Stomach smooth muscle (tissue), 2 donors: ENCODE measurements at regions not wholly inside any gene's neighbourhood (a gene's known extent, or its start where the extent isn't known, plus 50 kb on each side); places are given as distances from the start of the nearest gene placed in this dataset.
A peak's percentile ranks its signal among the peaks of the same experiment; 100 is the strongest.
"Not testable (repeated sequence)": the region's sequence is repeated elsewhere in the genome, so short reads cannot be mapped to it uniquely, and the experiment has no call there.

Experiments
- H3K27ac ChIP-seq: one replicate; pipeline ENCODE4 v1.7.0; 2013; ENCODE audit warnings: mild to moderate bottlenecking, low read length, inconsistent platforms
- H3K27me3 ChIP-seq, 2 donors: one replicate each; pipeline ENCODE4 v1.7.0; 2013; ENCODE audit warnings: low read length in 2 of 2; ENCODE audit not compliant: insufficient read depth in 2 of 2, control insufficient read depth in 1 of 2
- H3K36me3 ChIP-seq, 2 donors: one replicate each; pipeline ENCODE4 v1.7.0; 2013; ENCODE audit warnings: low read length in 2 of 2; ENCODE audit not compliant: control insufficient read depth in 2 of 2, insufficient read depth in 2 of 2
- H3K4me1 ChIP-seq: one replicate; pipeline ENCODE4 v1.7.0; 2013; ENCODE audit warnings: low read length; ENCODE audit not compliant: control insufficient read depth, insufficient read depth
- H3K4me3 ChIP-seq, 2 donors: one replicate each; pipeline ENCODE4 v1.7.0; 2013; ENCODE audit warnings: low read length in 2 of 2
- H3K9ac ChIP-seq, 2 donors: one replicate each; pipeline ENCODE4 v1.7.0; 2013; ENCODE audit warnings: low read length in 2 of 2, mild to moderate bottlenecking in 1 of 2
- H3K9me3 ChIP-seq, 2 donors: one replicate each; pipeline ENCODE4 v1.7.0; 2013; ENCODE audit warnings: low read length in 2 of 2; ENCODE audit not compliant: control insufficient read depth in 2 of 2
- donor health status: healthy.
- donor health status: Pancreatic carcinoma.

- no peak overlapping the region for H3K27ac ChIP-seq
- H3K9me3 ChIP-seq, result no peaks in the 10 kb centered on the region
- no peaks in the 10 kb centered on the region for H3K4me1 ChIP-seq
- peaks cover 0 to 6% of the 10 kb centered on the region in 2 donors for H3K27me3 ChIP-seq
- H3K36me3 ChIP-seq, result no peaks in the 10 kb centered on the region
- H3K9ac ChIP-seq, result no peak overlapping the region
- H3K4me3 ChIP-seq, result no peak overlapping the region
Observed at GRCh38 chr2:16238786-16239185, 298.4 kb downstream of the MYCN start.

GRCh38 chr2:16238001-16238761, 297.8 kb downstream of the MYCN start:
- Histone ChIP-seq H3K9ac (no peak overlapping the region), H3K36me3 (no peaks in the 10 kb centered on the region), H3K27ac (no peak overlapping the region), H3K9me3 (no peaks in the 10 kb centered on the region), H3K27me3 (peaks cover 0 to 6% of the 10 kb centered on the region in 2 donors), H3K4me3 (no peak overlapping the region), H3K4me1 (no peaks in the 10 kb centered on the region)

- Histone ChIP-seq H3K27ac (no peak overlapping the region), H3K4me1 (no peaks in the 10 kb centered on the region), H3K9me3 (no peaks in the 10 kb centered on the region), H3K9ac (no peak overlapping the region), H3K27me3 (peaks cover 0 to 6% of the 10 kb centered on the region in 2 donors), H3K36me3 (no peaks in the 10 kb centered on the region), H3K4me3 (no peak overlapping the region)
Observed at GRCh38 chr2:16235747-16236146, 295.4 kb downstream of the MYCN start.

GRCh38 chr2:16235291-16235690, 294.9 kb downstream of the MYCN start:
- not testable (repeated sequence) for H3K4me1 ChIP-seq, H3K4me3 ChIP-seq, H3K27me3 ChIP-seq, H3K9me3 ChIP-seq, H3K9ac ChIP-seq, H3K36me3 ChIP-seq, H3K27ac ChIP-seq

GRCh38 chr2:16228951-16229350, 288.6 kb downstream of the MYCN start:
- H3K27ac ChIP-seq, result no peak overlapping the region
- H3K4me1 ChIP-seq, result peaks cover 7% of the 10 kb centered on the region
- no peak overlapping the region for H3K4me3 ChIP-seq
- H3K9ac ChIP-seq, result no peak overlapping the region
- H3K27me3 ChIP-seq, result no peaks in the 10 kb centered on the region
- H3K36me3 ChIP-seq, result no peaks in the 10 kb centered on the region
- no peaks in the 10 kb centered on the region for H3K9me3 ChIP-seq

GRCh38 chr2:16228471-16228870, 288.1 kb downstream of the MYCN start:
- H3K36me3 ChIP-seq, result no peaks in the 10 kb centered on the region
- no peaks in the 10 kb centered on the region for H3K27me3 ChIP-seq
- no peak overlapping the region for H3K4me3 ChIP-seq
- no peaks in the 10 kb centered on the region for H3K9me3 ChIP-seq
- peaks cover 7% of the 10 kb centered on the region for H3K4me1 ChIP-seq
- H3K9ac ChIP-seq, result no peak overlapping the region
- H3K27ac ChIP-seq, result no peak overlapping the region

- no peak overlapping the region for H3K4me3 ChIP-seq
- H3K4me1 ChIP-seq, result peaks cover 7% of the 10 kb centered on the region
- H3K36me3 ChIP-seq, result no peaks in the 10 kb centered on the region
- no peak overlapping the region for H3K27ac ChIP-seq
- H3K27me3 ChIP-seq, result no peaks in the 10 kb centered on the region
- no peak overlapping the region for H3K9ac ChIP-seq
- H3K9me3 ChIP-seq, result no peaks in the 10 kb centered on the region
Observed at GRCh38 chr2:16227811-16228462, 287.6 kb downstream of the MYCN start.

- no peaks in the 10 kb centered on the region for H3K36me3 ChIP-seq
- H3K27ac ChIP-seq, result no peak overlapping the region
- peaks cover 7% of the 10 kb centered on the region for H3K4me1 ChIP-seq
- H3K9me3 ChIP-seq, result no peaks in the 10 kb centered on the region
- peak overlapping the region in 1 of 2 donors; percentile 22 for H3K4me3 ChIP-seq
- no peak overlapping the region for H3K9ac ChIP-seq
- peaks cover 0 to 4% of the 10 kb centered on the region in 2 donors for H3K27me3 ChIP-seq
Observed at GRCh38 chr2:16226943-16227664, 286.8 kb downstream of the MYCN start.

- H3K9ac ChIP-seq, result no peak overlapping the region
- no peak overlapping the region for H3K4me3 ChIP-seq
- H3K36me3 ChIP-seq, result no peaks in the 10 kb centered on the region
- no peak overlapping the region for H3K27ac ChIP-seq
- H3K27me3 ChIP-seq, result peaks cover 0 to 4% of the 10 kb centered on the region in 2 donors
- H3K9me3 ChIP-seq, result no peaks in the 10 kb centered on the region
- H3K4me1 ChIP-seq, result peaks cover 7% of the 10 kb centered on the region
Observed at GRCh38 chr2:16226381-16226780, 286.0 kb downstream of the MYCN start.

GRCh38 chr2:16225545-16225944, 285.2 kb downstream of the MYCN start:
- H3K27ac ChIP-seq, result no peak overlapping the region
- peaks cover 0 to 4% of the 10 kb centered on the region in 2 donors for H3K27me3 ChIP-seq
- H3K4me1 ChIP-seq, result peaks cover 7% of the 10 kb centered on the region
- no peak overlapping the region for H3K9ac ChIP-seq
- no peaks in the 10 kb centered on the region for H3K36me3 ChIP-seq
- H3K9me3 ChIP-seq, result no peaks in the 10 kb centered on the region
- H3K4me3 ChIP-seq, result no peak overlapping the region
